ENCODE measurements at regions not wholly inside any gene's neighbourhood (a gene's known extent, or its start where the extent isn't known, plus 50 kb on each side); places are given as distances from the start of the nearest gene placed in this dataset.

- TF ChIP-seq CTCF (IDR thresholded peaks at IDR 0.05) (no peak), ZFX (IDR thresholded peaks at IDR 0.05; ENCODE audit: borderline replicate concordance) (no peak)
Observed at GRCh38 chr14:45742187-45742586, 489.2 kb upstream of the MIS18BP1 start.

Data from 22Rv1 (cell line).